SHP77 treated with DMSO at 0.1 percent for 48 hours (cell line): ENCODE measurements at regions not wholly inside any gene's neighbourhood (a gene's known extent, or its start where the extent isn't known, plus 50 kb on each side); places are given as distances from the start of the nearest gene placed in this dataset.

Experiments
- DNase-seq: peaks from one replicate; lab custom pipeline; 2025; lab: John Stamatoyannopoulos, UW

DNA sequence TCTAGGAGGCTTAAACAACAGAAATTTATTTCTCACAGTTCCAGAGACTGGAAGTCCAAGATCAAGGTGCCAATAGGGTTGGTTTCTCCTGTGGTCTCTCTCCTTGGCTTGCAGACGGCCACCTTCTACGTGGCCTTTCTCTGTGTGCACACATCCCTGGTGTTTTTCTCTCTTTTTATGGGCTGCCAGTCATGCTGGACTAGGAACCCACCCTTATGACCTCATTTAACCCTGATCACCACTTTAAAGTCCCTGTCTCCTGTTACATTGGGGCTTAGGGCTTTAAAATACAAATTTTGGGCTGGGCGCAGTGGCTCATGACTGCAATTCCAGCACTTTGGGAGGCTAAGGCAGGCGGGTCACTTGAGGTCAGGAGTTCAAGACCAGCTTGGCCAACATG lies 157.1 kb downstream of the TLE1 start:
- DNase-seq: no peak

GRCh38 chr9:81531511-81531910 lies 157.8 kb downstream of the TLE1 start:
- no peak for DNase-seq

DNA sequence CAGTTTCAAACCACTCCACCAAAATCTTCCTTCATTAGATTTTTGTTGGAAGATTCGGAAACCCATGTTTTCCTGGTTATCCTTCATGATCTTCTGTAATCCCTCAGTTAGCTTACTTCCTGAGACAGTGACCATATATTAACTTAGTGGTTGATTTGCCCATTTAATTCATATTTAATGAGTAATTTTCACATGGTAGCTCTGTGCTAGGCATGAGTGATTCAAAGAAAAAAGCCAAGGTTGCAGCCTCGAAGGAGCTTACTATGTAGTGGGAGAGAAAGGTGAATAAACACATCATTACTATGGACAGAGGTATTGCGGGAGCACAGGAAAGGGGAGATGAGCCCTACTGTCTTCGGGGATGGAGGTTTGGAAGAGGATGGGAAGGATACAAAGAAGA lies 158.5 kb downstream of the TLE1 start:
- DNase-seq: no peak

GRCh38 chr9:81530310-81530810 lies 159.0 kb downstream of the TLE1 start:
- DNase-seq: no peak

DNA sequence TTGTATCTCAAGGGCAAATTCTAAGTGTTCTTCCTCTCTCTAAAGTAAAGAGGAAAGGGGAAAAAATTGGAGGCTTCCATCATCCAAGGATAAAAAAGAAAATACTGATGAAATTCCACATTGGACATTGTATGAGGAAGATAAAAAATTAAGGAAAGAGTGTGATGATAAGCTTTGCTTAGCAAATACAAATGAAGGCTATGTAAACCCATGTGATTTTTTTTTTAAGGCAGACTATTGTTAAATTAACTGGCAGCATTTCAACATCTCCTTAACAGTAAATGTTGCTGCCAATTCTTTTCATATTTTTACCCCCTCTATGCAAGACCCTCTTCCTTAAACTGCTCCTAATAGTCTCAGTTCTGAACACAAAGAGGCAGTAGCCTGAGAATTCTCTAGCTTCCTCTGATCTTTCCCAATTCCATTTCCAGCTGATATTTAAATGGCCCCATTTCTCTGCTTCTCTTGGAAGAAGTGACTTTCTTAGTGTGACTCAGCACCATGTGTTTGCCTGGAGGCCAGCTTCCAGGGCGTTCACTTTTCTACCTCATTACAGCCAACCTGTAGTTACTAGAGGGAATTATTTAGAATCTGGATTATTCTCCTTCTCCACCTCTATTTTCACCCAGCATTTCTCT lies 159.7 kb downstream of the TLE1 start:
- no peak for DNase-seq

- DNase-seq: no peak
Measured at GRCh38 chr9:81526587-81526986, 162.8 kb downstream of the TLE1 start.

- no peak for DNase-seq
Measured at GRCh38 chr9:81522716-81523551, 166.4 kb downstream of the TLE1 start.

DNA sequence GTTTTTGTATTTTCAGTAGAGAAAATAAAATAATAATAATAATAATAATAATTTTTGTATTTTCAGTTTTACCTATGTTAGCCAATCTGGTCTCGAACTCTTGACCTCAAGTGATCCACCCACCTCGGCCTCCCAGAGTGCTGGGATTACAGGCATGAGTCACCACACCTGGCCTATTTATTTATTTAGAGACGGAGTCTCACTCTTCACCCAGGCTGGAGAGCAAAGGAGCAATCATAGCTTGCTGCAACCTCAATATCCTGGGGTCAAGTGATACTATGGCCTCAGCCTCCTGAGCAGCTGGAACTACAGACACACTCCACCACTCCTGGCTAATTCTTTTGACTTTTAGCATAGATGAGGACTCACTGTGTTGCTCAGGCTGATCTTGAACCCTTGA lies 167.5 kb downstream of the TLE1 start:
- DNase-seq: no peak

- no peak for DNase-seq
Measured at GRCh38 chr9:81519816-81520495, 169.4 kb downstream of the TLE1 start.

GRCh38 chr9:81517954-81518353 lies 171.4 kb downstream of the TLE1 start:
- no peak for DNase-seq

DNA sequence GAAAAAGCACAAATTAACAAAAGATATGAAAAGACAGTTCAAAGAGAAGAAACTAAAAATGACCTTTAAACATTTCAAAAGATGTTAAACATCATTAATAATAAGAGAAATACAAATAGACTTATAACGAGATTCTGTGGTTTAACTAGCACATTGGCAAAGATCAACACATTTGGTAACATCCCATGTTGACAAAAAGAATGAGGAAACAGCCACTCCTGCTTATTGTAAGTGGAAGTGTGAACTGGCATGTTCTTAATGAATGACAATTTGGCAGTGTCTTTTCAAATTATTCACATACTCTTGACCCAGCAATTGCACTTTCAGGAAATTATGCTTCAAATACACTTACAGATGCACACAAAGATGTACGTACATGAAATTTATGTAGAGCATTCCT lies 176.3 kb downstream of the TLE1 start:
- DNase-seq: no peak

- no peak for DNase-seq
Measured at GRCh38 chr9:81512641-81513040, 176.7 kb downstream of the TLE1 start.

DNA sequence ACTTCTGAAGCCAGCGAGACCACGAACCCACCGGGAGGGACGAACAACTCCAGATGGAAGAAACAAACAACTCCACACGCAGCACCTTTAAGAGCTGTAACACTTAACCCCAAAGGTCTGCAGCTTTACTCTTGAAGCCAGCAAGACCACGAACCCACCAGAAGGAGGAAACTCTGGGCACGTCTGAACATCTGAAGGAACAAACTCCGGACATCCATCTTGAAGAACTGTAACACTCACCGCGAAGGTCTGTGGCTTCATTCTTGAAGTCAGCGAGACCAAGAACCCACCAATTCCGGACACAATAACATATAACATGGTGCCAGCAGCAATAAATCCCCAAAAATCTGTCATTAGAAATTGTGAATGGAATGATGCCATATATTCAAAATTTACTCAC lies 180.9 kb downstream of the TLE1 start:
- no peak for DNase-seq

GRCh38 chr9:81506941-81507864 lies 182.1 kb downstream of the TLE1 start:
- DNase-seq: no peak

DNA sequence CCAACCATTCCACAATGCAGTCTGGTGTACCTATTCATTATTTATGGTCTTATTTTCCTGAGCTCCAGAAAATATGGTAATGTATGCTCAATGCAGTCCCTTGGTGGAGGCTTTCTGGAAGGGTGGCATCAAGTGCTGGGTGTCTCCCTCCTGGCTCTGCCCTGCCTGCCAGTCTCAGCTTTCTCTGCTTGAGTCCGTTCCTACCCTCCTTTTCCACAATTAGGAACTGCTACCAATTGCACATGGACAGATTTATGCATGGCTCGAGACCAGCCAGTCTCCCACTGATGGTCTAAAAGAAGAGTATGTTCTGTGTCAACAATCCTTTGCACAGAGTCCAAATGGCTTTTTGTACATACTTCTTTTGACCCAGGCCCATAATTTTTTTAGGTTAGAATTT lies 189.8 kb downstream of the TLE1 start:
- no peak for DNase-seq

DNA sequence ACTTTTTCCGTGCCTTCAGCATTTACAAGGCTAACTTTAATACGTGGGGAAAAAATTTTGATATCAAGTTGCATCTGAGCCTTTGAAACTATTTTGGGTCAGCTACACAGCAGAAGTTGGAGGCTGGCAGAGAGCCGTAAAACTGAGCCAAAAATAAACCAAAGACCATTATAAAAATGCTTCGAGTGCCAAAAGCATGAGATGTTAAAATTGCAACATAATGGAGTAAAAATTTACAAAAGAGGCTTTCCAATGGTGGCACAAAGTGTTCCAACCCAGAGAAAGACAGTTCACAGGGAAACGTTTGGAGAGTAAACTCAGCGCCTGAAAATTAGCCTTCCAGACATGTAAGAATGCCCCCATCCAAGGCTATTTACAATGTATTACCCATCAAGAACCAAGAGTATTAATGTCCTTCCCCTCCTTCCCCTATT lies 190.3 kb downstream of the TLE1 start:
- no peak for DNase-seq

GRCh38 chr9:81498576-81498975 lies 190.8 kb downstream of the TLE1 start:
- DNase-seq: no peak

- DNase-seq: no peak
Measured at GRCh38 chr9:81497091-81497490, 192.3 kb downstream of the TLE1 start.

GRCh38 chr9:81492710-81493447 lies 196.5 kb downstream of the TLE1 start:
- DNase-seq: no peak

DNA sequence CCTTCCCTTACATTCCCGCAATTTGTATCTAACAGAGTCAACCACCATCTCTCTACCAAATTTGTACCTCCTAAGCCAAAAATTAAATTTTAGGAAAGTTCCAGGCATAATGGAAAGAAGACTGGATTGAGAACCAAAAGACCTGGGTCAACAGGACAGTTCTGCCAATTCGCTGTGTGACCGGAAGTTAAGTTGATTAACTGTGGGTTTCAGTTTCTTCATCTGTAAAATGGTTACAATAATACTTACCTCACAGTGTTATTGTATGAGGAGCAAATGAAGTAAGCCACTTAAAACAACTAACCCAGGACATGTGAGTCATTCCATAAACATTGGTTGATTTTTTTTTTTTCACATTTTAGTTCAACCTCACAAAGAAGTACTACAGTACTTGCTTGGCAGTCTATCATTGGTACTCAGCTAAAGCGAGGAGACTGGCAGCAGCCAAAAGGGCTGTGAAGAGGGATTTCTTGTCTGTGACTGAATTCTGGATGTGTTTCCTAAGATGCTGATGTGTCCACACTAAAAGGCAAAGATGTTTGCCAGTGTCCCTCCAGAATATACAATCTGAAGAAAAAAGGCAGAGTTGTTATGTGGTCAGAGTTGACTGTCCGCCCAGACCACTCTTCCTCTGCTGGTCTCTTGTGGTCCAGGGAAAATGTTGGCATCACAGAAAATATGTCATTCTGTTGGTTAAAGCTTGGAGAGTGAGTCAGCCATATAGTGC lies 198.6 kb downstream of the TLE1 start:
- no peak for DNase-seq
